Thoracic aorta (tissue), 2 donors: ENCODE measurements at regions not wholly inside any gene's neighbourhood (a gene's known extent, or its start where the extent isn't known, plus 50 kb on each side); places are given as distances from the start of the nearest gene placed in this dataset.

ENCODE experiments used
- ATAC-seq: fragments of 150-250 bp; one replicate; pipeline ENCODE4 v1.8.0; 2017; ENCODE audit warnings: low read depth; ENCODE audit not compliant: insufficient number of reproducible peaks, low FRiP score
- DNase-seq: peaks from one replicate; pipeline ENCODE4 v3.0.0-alpha.2; 2020; ENCODE audit warnings: low spot score
- H3K27ac ChIP-seq, 2 donors: fragments of 200-600 bp; sonication (generic); 1 replicate in 1 of 2; 2 replicates in 1 of 2; pipeline ENCODE4 v1.5.1; 2016; ENCODE audit warnings: mild to moderate bottlenecking in 2 of 2, moderate library complexity in 2 of 2
- H3K27me3 ChIP-seq: fragments of 200-600 bp; sonication (generic); replicated peaks from 2 replicates; pipeline ENCODE4 v1.6.0; 2016; ENCODE audit warnings: mild to moderate bottlenecking; ENCODE audit not compliant: insufficient read depth
- H3K36me3 ChIP-seq: fragments of 200-600 bp; sonication (generic); one replicate; pipeline ENCODE4 v1.5.1; 2016
- H3K4me1 ChIP-seq, 2 donors: fragments of 200-600 bp; sonication (generic); 1 replicate in 1 of 2; 2 replicates in 1 of 2; pipeline versions ENCODE4 v1.5.1 to v1.6.0; 2016; ENCODE audit warnings: low read depth in 2 of 2, mild to moderate bottlenecking in 1 of 2; ENCODE audit not compliant: control insufficient read depth in 1 of 2
- H3K4me3 ChIP-seq: fragments of 200-600 bp; sonication (generic); 2 replicates; pipeline ENCODE4 v1.5.1; 2016; ENCODE audit warnings: mild to moderate bottlenecking
- H3K9me3 ChIP-seq: fragments of 200-600 bp; sonication (generic); 2 replicates; pipeline ENCODE4 v1.5.1; 2016
- TF ChIP-seq, protein P1 (sequence below): fragments of 200-600 bp; sonication (generic); IDR thresholded peaks from one replicate; pipeline ENCODE4 v1.5.1; 2019; ENCODE audit warnings: antibody characterized with exemption

DNA sequence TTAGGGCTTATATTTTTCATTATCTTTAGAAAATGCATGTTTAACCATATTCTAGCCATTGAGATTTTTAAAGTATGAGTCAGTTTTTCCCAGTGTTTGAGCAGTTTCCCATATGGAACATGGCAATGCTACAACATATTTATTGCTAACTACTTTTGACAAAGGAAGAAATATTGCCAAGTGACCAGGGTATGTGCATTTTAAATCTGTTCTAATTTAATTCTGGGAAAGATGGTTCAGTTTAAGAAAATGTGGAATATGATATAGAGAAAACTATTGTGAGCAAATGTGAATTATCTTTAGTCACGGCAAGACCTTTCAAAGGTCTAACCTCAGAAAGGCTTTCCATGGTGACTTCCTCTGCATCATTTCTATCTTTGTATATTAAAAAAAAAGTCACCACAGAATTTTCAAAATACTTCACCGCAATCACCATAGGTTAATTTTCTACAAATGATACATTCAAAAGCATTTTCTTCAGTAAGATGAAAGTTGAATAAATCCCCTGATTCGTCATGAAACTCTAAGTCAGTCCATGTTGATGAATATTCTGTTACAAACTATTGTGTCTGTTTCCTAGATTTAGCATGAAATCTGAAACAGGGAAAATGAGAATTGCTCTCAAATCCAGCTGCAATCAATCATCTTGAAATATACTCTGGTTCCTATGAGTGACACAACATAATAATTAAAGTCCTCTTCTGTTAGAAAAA lies 2349.0 kb upstream of the TENM3 start:
- H3K9me3 ChIP-seq: no peaks in the 10 kb centered on the region
- no peak for DNase-seq
- no peaks in the 10 kb centered on the region for H3K27me3 ChIP-seq
- no peaks in the 10 kb centered on the region for H3K36me3 ChIP-seq
- no peak overlapping the region for H3K4me3 ChIP-seq
- no peak overlapping the region for H3K27ac ChIP-seq
- TF ChIP-seq, protein P1, sequence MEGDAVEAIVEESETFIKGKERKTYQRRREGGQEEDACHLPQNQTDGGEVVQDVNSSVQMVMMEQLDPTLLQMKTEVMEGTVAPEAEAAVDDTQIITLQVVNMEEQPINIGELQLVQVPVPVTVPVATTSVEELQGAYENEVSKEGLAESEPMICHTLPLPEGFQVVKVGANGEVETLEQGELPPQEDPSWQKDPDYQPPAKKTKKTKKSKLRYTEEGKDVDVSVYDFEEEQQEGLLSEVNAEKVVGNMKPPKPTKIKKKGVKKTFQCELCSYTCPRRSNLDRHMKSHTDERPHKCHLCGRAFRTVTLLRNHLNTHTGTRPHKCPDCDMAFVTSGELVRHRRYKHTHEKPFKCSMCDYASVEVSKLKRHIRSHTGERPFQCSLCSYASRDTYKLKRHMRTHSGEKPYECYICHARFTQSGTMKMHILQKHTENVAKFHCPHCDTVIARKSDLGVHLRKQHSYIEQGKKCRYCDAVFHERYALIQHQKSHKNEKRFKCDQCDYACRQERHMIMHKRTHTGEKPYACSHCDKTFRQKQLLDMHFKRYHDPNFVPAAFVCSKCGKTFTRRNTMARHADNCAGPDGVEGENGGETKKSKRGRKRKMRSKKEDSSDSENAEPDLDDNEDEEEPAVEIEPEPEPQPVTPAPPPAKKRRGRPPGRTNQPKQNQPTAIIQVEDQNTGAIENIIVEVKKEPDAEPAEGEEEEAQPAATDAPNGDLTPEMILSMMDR: no peak
- no peak for ATAC-seq
- H3K4me1 ChIP-seq: no peaks in the 10 kb centered on the region

DNA sequence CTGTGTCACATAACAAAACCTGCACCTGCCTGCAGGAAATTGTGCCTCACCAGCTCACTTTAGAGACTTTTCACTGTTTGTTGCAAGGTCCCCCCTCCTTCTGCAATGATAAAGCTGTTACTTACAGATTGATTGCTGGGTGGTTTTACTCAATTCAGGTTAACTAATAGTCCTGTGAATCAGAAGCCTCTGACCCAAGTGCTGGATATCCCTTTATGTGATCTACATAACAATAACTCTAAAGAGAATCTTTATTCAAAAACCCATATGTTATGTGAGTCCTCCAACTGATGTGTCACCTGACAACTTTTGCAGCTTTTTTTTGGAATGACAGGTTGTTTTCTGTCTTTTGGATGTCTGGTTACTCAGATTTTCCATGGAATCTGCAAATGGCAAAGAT lies 2323.6 kb upstream of the TENM3 start:
- ATAC-seq: no peak
- no peaks in the 10 kb centered on the region for H3K9me3 ChIP-seq
- DNase-seq: no peak
- H3K4me3 ChIP-seq: no peak overlapping the region
- no peaks in the 10 kb centered on the region for H3K4me1 ChIP-seq
- H3K36me3 ChIP-seq: no peaks in the 10 kb centered on the region
- no peaks in the 10 kb centered on the region for H3K27me3 ChIP-seq
- no peak overlapping the region for H3K27ac ChIP-seq
- TF ChIP-seq, protein P1: no peak

DNA sequence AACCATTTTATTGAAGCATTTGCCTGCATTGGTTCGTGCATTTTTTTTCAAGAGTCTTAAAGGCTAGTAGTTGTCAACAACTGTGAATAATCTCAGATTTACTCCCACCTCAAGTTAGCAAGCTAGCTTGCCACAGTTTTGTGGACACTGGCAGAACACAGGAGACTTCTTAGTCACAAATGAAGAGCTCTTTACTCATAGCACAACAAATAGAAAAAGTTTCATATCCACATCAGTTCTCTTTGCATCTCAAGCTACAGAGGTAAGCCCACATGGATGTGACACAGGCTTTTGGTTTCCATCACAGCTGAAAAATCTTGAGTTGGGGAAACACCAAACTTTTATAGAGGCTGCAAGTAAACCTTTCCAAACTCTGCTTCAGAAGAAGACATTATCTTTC lies 2315.7 kb upstream of the TENM3 start:
- H3K4me1 ChIP-seq: no peaks in the 10 kb centered on the region
- H3K27ac ChIP-seq: no peak overlapping the region
- no peaks in the 10 kb centered on the region for H3K36me3 ChIP-seq
- no peak for ATAC-seq
- TF ChIP-seq, protein P1: no peak
- DNase-seq: no peak
- H3K27me3 ChIP-seq: no peaks in the 10 kb centered on the region
- H3K9me3 ChIP-seq: no peaks in the 10 kb centered on the region
- no peak overlapping the region for H3K4me3 ChIP-seq

DNA sequence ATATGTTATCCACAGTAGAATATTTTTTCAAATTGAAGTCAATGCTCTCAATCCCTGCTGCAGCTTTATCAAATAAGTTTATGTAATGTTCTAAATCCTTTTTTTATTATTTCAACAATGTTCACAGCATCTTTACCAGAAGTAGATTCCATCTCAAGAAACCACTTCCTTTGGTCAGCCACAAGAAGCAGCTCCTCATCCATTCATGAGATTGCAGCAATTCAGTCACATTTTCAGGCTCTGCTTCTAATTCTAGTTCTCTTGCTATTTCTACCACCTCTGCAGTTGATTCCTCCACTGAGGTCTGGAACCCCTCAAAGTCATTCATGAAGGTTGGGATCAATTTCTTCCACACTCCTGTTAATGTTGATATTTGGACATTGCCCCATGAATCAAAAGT lies 2301.3 kb upstream of the TENM3 start:
- no peaks in the 10 kb centered on the region for H3K4me1 ChIP-seq
- DNase-seq (no peak), ATAC-seq (no peak)
- H3K27ac ChIP-seq: no peak overlapping the region
- no peak overlapping the region for H3K4me3 ChIP-seq
- TF ChIP-seq, protein P1: no peak
- no peaks in the 10 kb centered on the region for H3K36me3 ChIP-seq
- H3K9me3 ChIP-seq: no peaks in the 10 kb centered on the region
- no peaks in the 10 kb centered on the region for H3K27me3 ChIP-seq

GRCh38 chr4:179976777-179977176 lies 2266.4 kb upstream of the TENM3 start:
- DNase-seq (no peak), ATAC-seq (no peak)
- H3K36me3 ChIP-seq: no peaks in the 10 kb centered on the region
- H3K4me1 ChIP-seq: no peaks in the 10 kb centered on the region
- H3K4me3 ChIP-seq: no peak overlapping the region
- TF ChIP-seq, protein P1: no peak
- H3K9me3 ChIP-seq: no peaks in the 10 kb centered on the region
- H3K27me3 ChIP-seq: no peaks in the 10 kb centered on the region
- H3K27ac ChIP-seq: no peak overlapping the region
